ENCODE measurements at regions not wholly inside any gene's neighbourhood (a gene's known extent, or its start where the extent isn't known, plus 50 kb on each side); places are given as distances from the start of the nearest gene placed in this dataset.

- no peak for TF ChIP-seq CTCF (IDR thresholded peaks at IDR 0.05; ENCODE audit: low read depth, low read length)
- Histone ChIP-seq H3K4me3 (ENCODE audit: low read depth, low read length) (no peak overlapping the region), H3K27ac (ENCODE audit: low read depth, low read length) (no peak overlapping the region), H3K9me3 (ENCODE audit: control insufficient read depth, insufficient read depth, low read length) (no peaks in the 10 kb centered on the region), H3K27me3 (ENCODE audit: control insufficient read depth, insufficient read depth, low read length) (no peaks in the 10 kb centered on the region)
- ChIA-PET CTCF (no interaction called here), POLR2A (no interaction called here)
- no peak for DNase-seq (ENCODE audit: low read depth, low spot score)
Measured at GRCh38 chr1:61618193-61618592, 106.7 kb downstream of the TM2D1 start.

GRCh38 chr1:61616830-61617229 is 108.1 kb downstream of the TM2D1 start:
- ChIA-PET POLR2A (no interaction called here), CTCF (no interaction called here)
- Histone ChIP-seq H3K27ac (ENCODE audit: low read depth, low read length) (no peak overlapping the region), H3K27me3 (ENCODE audit: control insufficient read depth, insufficient read depth, low read length) (peaks cover 2% of the 10 kb centered on the region), H3K4me3 (ENCODE audit: low read depth, low read length) (no peak overlapping the region), H3K9me3 (ENCODE audit: control insufficient read depth, insufficient read depth, low read length) (no peaks in the 10 kb centered on the region)
- no peak for DNase-seq (ENCODE audit: low read depth, low spot score)
- no peak for TF ChIP-seq CTCF (IDR thresholded peaks at IDR 0.05; ENCODE audit: low read depth, low read length)

- peaks cover 4% of the 10 kb centered on the region for H3K27me3 ChIP-seq (ENCODE audit: control insufficient read depth, insufficient read depth, low read length)
- no peak for TF ChIP-seq CTCF (IDR thresholded peaks at IDR 0.05; ENCODE audit: low read depth, low read length)
- no peaks in the 10 kb centered on the region for H3K9me3 ChIP-seq (ENCODE audit: control insufficient read depth, insufficient read depth, low read length)
- H3K4me3 ChIP-seq (ENCODE audit: low read depth, low read length): no peak overlapping the region
- ChIA-PET CTCF (no interaction called here), POLR2A (no interaction called here)
- H3K27ac ChIP-seq (ENCODE audit: low read depth, low read length): no peak overlapping the region
- no peak for DNase-seq (ENCODE audit: low read depth, low spot score)
Measured at GRCh38 chr1:61612602-61613001, 112.3 kb downstream of the TM2D1 start.

GRCh38 chr1:61609040-61609439 is 115.9 kb downstream of the TM2D1 start:
- ChIA-PET CTCF (no interaction called here), POLR2A (no interaction called here)
- Histone ChIP-seq H3K27me3 (ENCODE audit: control insufficient read depth, insufficient read depth, low read length) (peaks cover 4% of the 10 kb centered on the region), H3K27ac (ENCODE audit: low read depth, low read length) (no peak overlapping the region), H3K4me3 (ENCODE audit: low read depth, low read length) (no peak overlapping the region), H3K9me3 (ENCODE audit: control insufficient read depth, insufficient read depth, low read length) (no peaks in the 10 kb centered on the region)
- no peak for TF ChIP-seq CTCF (IDR thresholded peaks at IDR 0.05; ENCODE audit: low read depth, low read length)
- DNase-seq (ENCODE audit: low read depth, low spot score): no peak

- CTCF ChIA-PET: no interaction called here
- POLR2A ChIA-PET: no interaction called here
- no peak overlapping the region for H3K27ac ChIP-seq (ENCODE audit: low read depth, low read length)
- H3K9me3 ChIP-seq (ENCODE audit: control insufficient read depth, insufficient read depth, low read length): no peaks in the 10 kb centered on the region
- peaks cover 2% of the 10 kb centered on the region for H3K27me3 ChIP-seq (ENCODE audit: control insufficient read depth, insufficient read depth, low read length)
- H3K4me3 ChIP-seq (ENCODE audit: low read depth, low read length): no peak overlapping the region
- DNase-seq (ENCODE audit: low read depth, low spot score): no peak
- no peak for TF ChIP-seq CTCF (IDR thresholded peaks at IDR 0.05; ENCODE audit: low read depth, low read length)
Measured at GRCh38 chr1:61607448-61607847, 117.5 kb downstream of the TM2D1 start.
